PC-3 (cell line): ENCODE measurements at regions not wholly inside any gene's neighbourhood (a gene's known extent, or its start where the extent isn't known, plus 50 kb on each side); places are given as distances from the start of the nearest gene placed in this dataset.

Experiments used
- ATAC-seq: fragments of 200-7000 bp; cut with Tn5 transposase; 2 replicates; pipeline ENCODE4 v1.9.1; 2020; ENCODE audit warnings: mild to moderate bottlenecking, moderate library complexity
- BruUV-seq: library from RNA; stranded (reverse); fragments of 400-500 nt; replicated peaks from 2 replicates; lab custom pipeline; 2021; lab: Mats Ljungman, UMichigan
- CTCF ChIA-PET: fragments of 300-600 bp; sonication (Branson Sonifier 250); formaldehyde crosslinking; loops from one replicate; lab custom pipeline; 2022; ENCODE audit warnings: antibody characterized with exemption; lab: Charles Lee
- POLR2A ChIA-PET: fragments of 300-600 bp; sonication (Branson Sonifier 250); formaldehyde crosslinking; loops from one replicate; lab custom pipeline; 2022; ENCODE audit warnings: antibody characterized with exemption; ENCODE audit not compliant: unreplicated experiment; lab: Charles Lee
- DNase-seq: peaks from one replicate; pipeline ENCODE4 v3.0.0-alpha.2; 2015
- H2AFZ ChIP-seq: fragments of 300-600 bp; sonication (generic); 2 replicates; pipeline ENCODE4 v1.6.0; 2016; ENCODE audit warnings: antibody characterized with exemption, low read length
- H3F3A ChIP-seq: fragments of 300-600 bp; sonication (generic); one replicate; pipeline ENCODE4 v1.6.0; 2017; ENCODE audit warnings: antibody characterized with exemption, low read length, control low read depth, mild to moderate bottlenecking; ENCODE audit not compliant: unreplicated experiment
- H3K27ac ChIP-seq: fragments of 300-600 bp; sonication (generic); 2 replicates; pipeline ENCODE4 v1.5.1; 2016; ENCODE audit warnings: mild to moderate bottlenecking, low read length
- H3K27me3 ChIP-seq: fragments of 300-600 bp; sonication (generic); 2 replicates; pipeline ENCODE4 v1.6.1; 2016; ENCODE audit warnings: low read length, mixed read lengths
- H3K36me3 ChIP-seq: fragments of 300-600 bp; sonication (generic); 2 replicates; pipeline ENCODE4 v1.6.1; 2016; ENCODE audit warnings: low read depth, mixed run types, low read length, mixed read lengths
- H3K4me1 ChIP-seq: fragments of 300-600 bp; sonication (generic); 2 replicates; pipeline ENCODE4 v1.5.1; 2016; ENCODE audit warnings: low read length; ENCODE audit not compliant: insufficient read depth
- H3K4me2 ChIP-seq: fragments of 300-600 bp; sonication (generic); 2 replicates; pipeline ENCODE4 v1.6.0; 2016; ENCODE audit warnings: low read length
- H3K4me3 ChIP-seq: fragments of 300-600 bp; sonication (generic); 2 replicates; pipeline ENCODE4 v1.5.1; 2016; ENCODE audit warnings: mild to moderate bottlenecking, low read length, mixed read lengths
- H3K79me2 ChIP-seq: fragments of 300-600 bp; sonication (generic); 2 replicates; pipeline ENCODE4 v1.6.1; 2017; ENCODE audit warnings: low read length, mixed read lengths
- H3K9ac ChIP-seq: fragments of 300-600 bp; sonication (generic); 2 replicates; pipeline ENCODE4 v1.6.0; 2016; ENCODE audit warnings: mild to moderate bottlenecking, low read length
- H3K9me2 ChIP-seq: fragments of 300-600 bp; sonication (generic); replicated peaks from 2 replicates; pipeline ENCODE4 v1.6.1; 2016; ENCODE audit warnings: mixed run types, low read length, mixed read lengths
- H3K9me3 ChIP-seq: fragments of 300-600 bp; sonication (generic); 2 replicates; pipeline ENCODE4 v1.6.1; 2016; ENCODE audit warnings: low read length, mixed read lengths
- H4K20me1 ChIP-seq: fragments of 300-600 bp; sonication (generic); 2 replicates; pipeline ENCODE4 v1.6.1; 2016; ENCODE audit warnings: low read length, mixed read lengths
- CTCF ChIP-seq: fragments of 300-600 bp; sonication (generic); conservative IDR thresholded peaks from 2 replicates; pipeline ENCODE4 v1.5.1; 2017; ENCODE audit warnings: antibody characterized with exemption, low read depth, mild to moderate bottlenecking, low read length
- EZH2 ChIP-seq: fragments of 300-600 bp; sonication (generic); IDR thresholded peaks from one replicate; pipeline ENCODE4 v1.6.1; 2017; ENCODE audit warnings: antibody characterized with exemption, mild to moderate bottlenecking, low read length; ENCODE audit not compliant: unreplicated experiment
- EZH2phosphoT487 ChIP-seq: fragments of 300-600 bp; sonication (generic); IDR thresholded peaks from 2 replicates; pipeline ENCODE4 v1.6.1; 2018; ENCODE audit warnings: mild to moderate bottlenecking, antibody characterized with exemption, low read length, borderline replicate concordance
- intact Hi-C: fragments of 100-400 bp; cut with micrococcal nuclease; formaldehyde crosslinking; loops from 2 replicates; pipeline ENCODE4 v1.9.0; 2023

GRCh38 chr22:46055181-46055875, 78.4 kb upstream of the WNT7B start:
- peaks cover 4% of the 10 kb centered on the region for H3F3A ChIP-seq
- no peaks in the 10 kb centered on the region for H4K20me1 ChIP-seq
- no peaks in the 10 kb centered on the region for H3K27me3 ChIP-seq
- TSS peak; percentile 25 for BruUV-seq
- H3K4me3 ChIP-seq, result peak overlapping the region; percentile 74
- intact Hi-C loops, result loop anchor here (2.0 kb wide), 1 partner anchor 13 kb away; no protein-coding TSS in a partner anchor
- peak overlapping the region; percentile 96 for H3K27ac ChIP-seq
- peak overlapping the region; percentile 92 for H3K4me2 ChIP-seq
- POLR2A ChIA-PET, result interaction anchor here (0.6 kb wide), 1 partner anchor 25 kb away, joined by 4 read pairs; no protein-coding TSS in a partner anchor
- H3K9me2 ChIP-seq, result no peaks in the 10 kb centered on the region
- peaks cover 98% of the 10 kb centered on the region for H3K79me2 ChIP-seq
- no peaks in the 10 kb centered on the region for H3K9me3 ChIP-seq
- H3K9ac ChIP-seq, result peak overlapping the region; percentile 94
- peaks cover 69% of the 10 kb centered on the region for H3K4me1 ChIP-seq
- no peaks in the 10 kb centered on the region for H3K36me3 ChIP-seq
- ATAC-seq, result peak; percentile 8
- CTCF ChIA-PET, result no interaction called here
- peak; percentile 28 for DNase-seq
- 0 out of 2 replicates have a peak overlapping the region, but pooled peaks have one; percentile 4 for H2AFZ ChIP-seq
- TF ChIP-seq EZH2phosphoT487 (no peak), EZH2 (no peak), CTCF (no peak)

- TF ChIP-seq CTCF, result no peak
- no peak for TF ChIP-seq EZH2
- TF ChIP-seq EZH2phosphoT487, result no peak
- Histone ChIP-seq H3K9ac (peak overlapping the region; percentile 94), H3K4me3 (peak overlapping the region; percentile 74), H3F3A (peaks cover 4% of the 10 kb centered on the region), H3K27me3 (no peaks in the 10 kb centered on the region), H3K9me3 (no peaks in the 10 kb centered on the region), H3K4me1 (peaks cover 69% of the 10 kb centered on the region), H2AFZ (no peak overlapping the region), H4K20me1 (no peaks in the 10 kb centered on the region), H3K27ac (peak overlapping the region; percentile 96), H3K4me2 (peak overlapping the region; percentile 92), H3K9me2 (no peaks in the 10 kb centered on the region), H3K79me2 (peaks cover 98% of the 10 kb centered on the region), H3K36me3 (no peaks in the 10 kb centered on the region)
- ChIA-PET POLR2A (interaction anchor here (0.6 kb wide), 1 partner anchor 25 kb away, joined by 4 read pairs; no protein-coding TSS in a partner anchor), CTCF (no interaction called here)
- no TSS peak for BruUV-seq
- DNase-seq, result peak; percentile 31
- intact Hi-C loops, result loop anchor here (2.0 kb wide), 1 partner anchor 13 kb away; no protein-coding TSS in a partner anchor
- no peak for ATAC-seq
Observed at GRCh38 chr22:46055911-46056545, 79.1 kb upstream of the WNT7B start.
